ENCODE measurements at regions not wholly inside any gene's neighbourhood (a gene's known extent, or its start where the extent isn't known, plus 50 kb on each side); places are given as distances from the start of the nearest gene placed in this dataset.
A peak's percentile ranks its signal among the peaks of the same experiment; 100 is the strongest.

DNA sequence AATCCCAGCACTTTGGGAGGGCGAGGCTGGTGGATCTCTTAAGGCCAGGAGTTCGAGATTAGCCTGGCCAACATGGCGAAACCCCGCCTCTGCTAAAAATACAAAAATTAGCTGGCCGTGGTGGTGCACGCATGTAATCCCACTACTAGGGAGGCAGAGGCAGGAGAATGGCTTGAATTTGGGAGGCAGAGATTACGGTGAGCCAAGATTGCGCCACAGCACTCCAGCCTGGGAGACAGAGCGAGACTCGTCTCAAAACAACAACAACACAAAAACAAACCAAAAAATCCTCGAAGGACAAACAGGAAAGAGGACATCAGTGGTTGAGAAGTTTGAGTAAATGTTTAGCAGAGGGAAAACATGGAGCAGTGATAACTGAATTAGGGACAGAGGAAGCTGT, 52.3 kb upstream of the FAM3C start:
- no peak overlapping the region for H3K4me3 ChIP-seq (ENCODE audit: low read length in 2 of 2)
- no peaks in the 10 kb centered on the region for H3K36me3 ChIP-seq (ENCODE audit: control insufficient read depth in 1 of 2, insufficient read depth in 2 of 2, low read length in 1 of 2)
- intact Hi-C loops (cut with DNase I) = no loop called here
- H3K27me3 ChIP-seq (ENCODE audit: control insufficient read depth in 1 of 2, insufficient read depth in 2 of 2, low read length in 1 of 2) = no peaks in the 10 kb centered on the region
- H3K9me3 ChIP-seq (ENCODE audit: control insufficient read depth, low read length) = no peaks in the 10 kb centered on the region
- DNase-seq = no peak
- H3K27ac ChIP-seq (ENCODE audit: low read depth in 1 of 2, low read length in 2 of 2) = no peak overlapping the region
- ATAC-seq (ENCODE audit: low FRiP score) = no peak
- 94% methylated on average over 11 of the region's 11 CpGs for WGBS, 2 donors
- no peaks in the 10 kb centered on the region for H3K4me1 ChIP-seq (ENCODE audit: control insufficient read depth in 1 of 2, insufficient read depth in 2 of 2, low read length in 2 of 2)

DNA sequence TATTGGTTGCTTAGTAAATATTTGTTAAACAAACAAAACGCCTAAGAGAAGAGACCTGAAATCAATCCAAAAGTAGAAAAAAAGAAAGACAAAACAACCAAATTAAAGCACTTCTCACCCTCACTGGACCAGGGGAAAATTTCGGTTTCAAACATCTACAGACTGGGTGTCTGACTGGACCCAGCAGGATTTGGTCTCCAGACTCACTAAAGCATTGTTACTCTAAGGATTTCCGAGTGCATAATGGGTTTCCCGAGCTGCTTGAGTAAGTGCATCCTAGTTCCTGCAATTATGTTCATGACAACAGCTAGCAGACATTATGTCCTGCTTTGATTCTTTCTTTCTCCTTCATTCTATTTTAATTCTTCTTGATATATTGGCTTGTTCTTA, 51.8 kb upstream of the FAM3C start:
- H3K9me3 ChIP-seq (ENCODE audit: control insufficient read depth, low read length) = no peaks in the 10 kb centered on the region
- H3K27me3 ChIP-seq (ENCODE audit: control insufficient read depth in 1 of 2, insufficient read depth in 2 of 2, low read length in 1 of 2) = no peaks in the 10 kb centered on the region
- no peak overlapping the region for H3K27ac ChIP-seq (ENCODE audit: low read depth in 1 of 2, low read length in 2 of 2)
- no peaks in the 10 kb centered on the region for H3K4me1 ChIP-seq (ENCODE audit: control insufficient read depth in 1 of 2, insufficient read depth in 2 of 2, low read length in 2 of 2)
- no peak for DNase-seq
- peak; percentile 59 for ATAC-seq (ENCODE audit: low FRiP score)
- H3K4me3 ChIP-seq (ENCODE audit: low read length in 2 of 2) = no peak overlapping the region
- 58 to 62% methylated on average over 4 of the region's 4 CpGs for WGBS, 2 donors
- no peaks in the 10 kb centered on the region for H3K36me3 ChIP-seq (ENCODE audit: control insufficient read depth in 1 of 2, insufficient read depth in 2 of 2, low read length in 1 of 2)
- intact Hi-C loops (cut with DNase I) = no loop called here

DNA sequence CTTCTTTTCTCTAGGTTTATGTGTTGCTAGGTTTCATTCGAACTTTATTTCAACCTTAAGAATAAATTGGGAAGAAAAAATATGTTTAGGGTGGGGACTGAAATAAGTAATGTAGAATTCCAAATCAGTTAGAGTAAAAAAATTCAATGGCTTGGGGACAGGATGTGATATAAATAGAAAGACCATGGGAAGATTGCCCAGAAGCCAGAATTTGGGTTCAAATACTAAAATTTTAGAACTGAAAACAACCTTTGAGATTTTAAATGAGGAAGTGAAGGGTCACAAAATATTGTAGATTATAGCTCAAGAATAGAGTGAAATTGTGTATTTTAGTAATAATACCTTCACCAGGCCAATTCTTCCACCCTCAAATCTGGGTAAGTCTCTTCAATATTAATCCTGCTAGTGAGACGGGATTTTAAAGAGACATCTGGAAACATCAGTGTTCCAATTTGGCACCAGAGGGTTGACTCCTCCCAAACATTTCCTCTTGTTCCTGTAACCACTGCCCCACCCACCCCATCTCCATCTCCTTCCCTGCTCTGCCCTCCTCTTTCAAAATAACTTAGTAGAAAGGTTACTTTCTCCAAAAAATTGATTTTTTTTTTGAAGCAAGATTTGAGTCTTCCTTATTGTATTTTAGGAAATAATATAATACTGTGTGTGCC, 51.3 kb upstream of the FAM3C start:
- intact Hi-C loops (cut with DNase I) = no loop called here
- ATAC-seq (ENCODE audit: low FRiP score) (peak; percentile 80), DNase-seq (peak in 1 of 2 donors; percentile 54)
- Histone ChIP-seq H3K4me1 (ENCODE audit: control insufficient read depth in 1 of 2, insufficient read depth in 2 of 2, low read length in 2 of 2) (no peaks in the 10 kb centered on the region), H3K27me3 (ENCODE audit: control insufficient read depth in 1 of 2, insufficient read depth in 2 of 2, low read length in 1 of 2) (no peaks in the 10 kb centered on the region), H3K36me3 (ENCODE audit: control insufficient read depth in 1 of 2, insufficient read depth in 2 of 2, low read length in 1 of 2) (no peaks in the 10 kb centered on the region), H3K9me3 (ENCODE audit: control insufficient read depth, low read length) (no peaks in the 10 kb centered on the region), H3K27ac (ENCODE audit: low read depth in 1 of 2, low read length in 2 of 2) (no peak overlapping the region), H3K4me3 (ENCODE audit: low read length in 2 of 2) (no peak overlapping the region)
- 36 to 47% methylated on average over 2 of the region's 2 CpGs for WGBS, 2 donors

DNA sequence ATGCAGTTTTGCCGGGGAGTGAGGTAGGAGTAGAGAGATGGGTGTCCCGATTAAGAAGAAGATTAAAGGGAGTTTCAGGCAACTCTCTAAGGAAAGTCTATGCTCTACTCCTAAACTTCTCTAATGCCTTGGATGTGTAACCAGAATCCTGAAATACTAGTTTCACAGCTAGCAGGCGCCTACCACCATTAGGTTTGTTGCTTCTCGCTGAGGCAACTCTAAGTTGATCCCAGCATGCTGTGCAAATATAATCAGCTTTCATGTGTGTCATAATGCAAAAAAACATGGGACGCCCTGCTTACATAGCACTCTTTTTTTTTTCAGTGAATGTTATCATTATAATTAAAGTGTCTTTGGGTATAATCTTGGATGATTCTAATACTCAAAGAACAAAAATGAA, 50.4 kb upstream of the FAM3C start:
- intact Hi-C loops (cut with DNase I) = no loop called here
- Histone ChIP-seq H3K27ac (ENCODE audit: low read depth in 1 of 2, low read length in 2 of 2) (no peak overlapping the region), H3K9me3 (ENCODE audit: control insufficient read depth, low read length) (no peaks in the 10 kb centered on the region), H3K4me1 (ENCODE audit: control insufficient read depth in 1 of 2, insufficient read depth in 2 of 2, low read length in 2 of 2) (no peaks in the 10 kb centered on the region), H3K36me3 (ENCODE audit: control insufficient read depth in 1 of 2, insufficient read depth in 2 of 2, low read length in 1 of 2) (no peaks in the 10 kb centered on the region), H3K27me3 (ENCODE audit: control insufficient read depth in 1 of 2, insufficient read depth in 2 of 2, low read length in 1 of 2) (no peaks in the 10 kb centered on the region), H3K4me3 (ENCODE audit: low read length in 2 of 2) (no peak overlapping the region)
- no peak for DNase-seq
- 87 to 96% methylated on average over 5 of the region's 5 CpGs for WGBS, 2 donors
- no peak for ATAC-seq (ENCODE audit: low FRiP score)

All from aorta (tissue), 5 donors.